ENCODE measurements at regions not wholly inside any gene's neighbourhood (a gene's known extent, or its start where the extent isn't known, plus 50 kb on each side); places are given as distances from the start of the nearest gene placed in this dataset.

DNA sequence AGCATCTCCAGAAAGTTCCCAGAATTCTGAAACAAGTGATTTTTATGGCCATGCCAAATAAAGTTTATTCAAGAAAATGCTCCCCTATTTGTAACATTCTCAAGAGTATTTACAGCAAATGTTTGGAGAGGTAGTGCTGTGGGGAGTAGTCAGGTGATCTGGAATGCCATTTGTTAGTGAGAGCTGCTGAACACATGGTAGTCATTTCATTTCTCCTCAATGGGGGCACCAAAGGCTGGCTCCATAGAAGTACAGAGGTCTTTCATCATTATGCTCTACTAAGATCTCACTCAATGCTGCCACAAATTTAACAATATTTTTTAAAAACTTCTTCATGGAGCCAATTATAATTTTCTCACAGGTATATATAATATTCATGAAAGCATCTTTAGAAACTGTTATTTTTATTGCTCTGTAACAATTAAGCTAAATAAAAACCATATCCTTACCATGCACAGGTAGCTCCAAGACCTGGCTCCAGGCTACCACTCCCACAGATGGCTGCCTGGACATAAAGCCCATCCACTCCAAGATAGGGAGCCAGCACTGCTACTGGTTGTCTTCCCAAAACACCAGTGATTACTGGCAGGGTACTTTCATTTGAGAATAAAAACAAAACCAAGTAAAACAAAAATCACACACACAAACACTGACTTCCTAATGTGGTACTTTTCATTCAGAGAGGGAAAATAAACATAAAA is 200.8 kb downstream of the PLK2 start:
- DNase-seq (ENCODE audit: low read depth, low spot score) = no peak

DNA sequence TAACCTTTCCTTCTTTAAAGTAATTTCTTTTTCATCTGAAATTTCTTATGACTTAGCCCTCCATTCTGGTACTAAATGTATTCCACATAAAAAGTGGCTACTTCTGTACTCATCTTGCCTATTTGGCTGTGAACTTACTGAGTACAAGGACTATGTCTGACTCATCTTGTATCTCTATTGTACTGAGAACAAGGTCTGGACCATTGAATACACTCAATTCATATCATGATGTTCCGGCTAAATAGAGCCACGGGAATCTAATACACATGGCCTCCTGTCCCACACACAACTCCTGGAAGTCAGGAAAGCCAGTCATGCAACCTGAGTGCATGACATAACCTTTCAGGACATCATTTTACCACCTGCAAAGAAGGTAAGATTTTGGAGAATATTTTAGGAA is 203.9 kb downstream of the PLK2 start:
- DNase-seq (ENCODE audit: low read depth, low spot score) = no peak

DNA sequence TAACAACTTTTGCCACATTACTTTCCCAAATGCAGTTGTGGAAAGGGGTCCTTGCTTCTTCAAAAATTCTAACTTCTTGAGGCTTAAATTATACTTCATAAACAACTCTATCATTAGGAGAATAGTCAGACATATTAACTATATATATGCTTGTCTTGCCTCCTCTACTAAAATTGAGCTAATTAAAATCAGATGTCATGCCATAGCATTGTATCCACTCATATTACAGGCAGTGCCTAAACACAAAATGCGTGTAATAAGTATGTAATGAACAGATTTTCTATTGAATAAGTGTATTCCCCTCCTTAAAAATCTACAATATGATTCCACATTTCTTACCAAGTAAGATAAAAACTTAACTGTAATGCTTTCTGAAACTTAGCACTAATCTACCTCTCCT is 204.5 kb downstream of the PLK2 start:
- no peak for DNase-seq (ENCODE audit: low read depth, low spot score)

DNA sequence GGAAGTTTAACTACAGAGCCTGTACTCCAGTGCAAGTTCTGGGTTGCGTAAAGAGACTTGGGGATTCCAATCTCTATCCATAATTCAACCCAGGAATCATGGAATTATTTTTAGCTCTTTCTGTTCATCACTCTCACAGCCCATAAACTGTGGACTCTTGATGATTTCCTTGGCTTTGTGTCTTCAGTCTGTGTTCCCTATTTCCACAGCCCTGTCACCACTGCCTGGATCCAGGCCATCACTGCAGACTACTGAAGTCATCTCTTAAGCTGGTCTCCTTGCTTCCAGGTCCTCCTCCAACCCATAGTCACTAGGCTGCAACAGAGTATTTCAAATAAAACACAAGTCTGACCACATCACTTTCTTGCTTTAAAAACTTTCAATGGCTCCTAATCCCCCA is 211.7 kb downstream of the PLK2 start:
- no peak for DNase-seq (ENCODE audit: low read depth, low spot score)

DNA sequence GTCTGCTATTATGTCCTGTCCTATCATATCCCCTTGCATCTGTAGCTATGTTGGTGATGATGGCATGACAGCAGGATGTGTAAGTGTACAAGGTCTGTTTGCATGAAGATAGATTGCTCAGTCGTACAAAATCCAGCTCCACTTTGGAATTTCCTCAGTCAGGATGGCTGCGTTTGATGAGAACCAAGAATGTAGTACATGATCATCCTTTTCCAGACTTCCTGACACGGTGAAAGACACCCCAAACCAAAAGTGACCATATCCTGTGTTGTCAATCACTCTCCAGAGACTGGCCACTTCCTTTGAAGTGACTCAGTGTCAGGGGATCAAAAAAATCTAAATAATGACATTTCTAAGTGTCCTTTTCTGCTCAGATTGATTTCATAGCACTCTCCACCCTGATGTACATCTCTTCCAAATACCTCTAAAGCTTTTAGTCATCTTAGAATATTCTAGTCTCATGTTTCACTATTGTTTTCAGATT is 213.4 kb downstream of the PLK2 start:
- DNase-seq (ENCODE audit: low read depth, low spot score) = no peak

DNA sequence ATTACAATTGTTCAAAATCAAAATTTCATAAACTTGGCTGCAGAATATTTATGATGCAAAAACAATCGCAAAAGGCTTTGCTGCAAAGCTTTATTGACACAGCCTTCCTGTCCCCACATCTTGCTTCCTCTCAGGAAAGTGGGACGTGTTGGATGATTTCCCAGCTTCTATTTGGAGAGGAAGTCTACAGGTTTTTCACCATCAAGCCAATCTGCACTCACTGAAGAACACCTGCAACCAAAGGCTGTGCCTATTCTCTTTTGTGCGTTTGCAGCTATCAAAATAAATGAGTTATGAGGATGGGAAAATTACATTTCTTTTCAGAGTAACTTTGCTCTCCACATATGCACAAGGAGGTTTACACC is 214.4 kb downstream of the PLK2 start:
- no peak for DNase-seq (ENCODE audit: low read depth, low spot score)

DNA sequence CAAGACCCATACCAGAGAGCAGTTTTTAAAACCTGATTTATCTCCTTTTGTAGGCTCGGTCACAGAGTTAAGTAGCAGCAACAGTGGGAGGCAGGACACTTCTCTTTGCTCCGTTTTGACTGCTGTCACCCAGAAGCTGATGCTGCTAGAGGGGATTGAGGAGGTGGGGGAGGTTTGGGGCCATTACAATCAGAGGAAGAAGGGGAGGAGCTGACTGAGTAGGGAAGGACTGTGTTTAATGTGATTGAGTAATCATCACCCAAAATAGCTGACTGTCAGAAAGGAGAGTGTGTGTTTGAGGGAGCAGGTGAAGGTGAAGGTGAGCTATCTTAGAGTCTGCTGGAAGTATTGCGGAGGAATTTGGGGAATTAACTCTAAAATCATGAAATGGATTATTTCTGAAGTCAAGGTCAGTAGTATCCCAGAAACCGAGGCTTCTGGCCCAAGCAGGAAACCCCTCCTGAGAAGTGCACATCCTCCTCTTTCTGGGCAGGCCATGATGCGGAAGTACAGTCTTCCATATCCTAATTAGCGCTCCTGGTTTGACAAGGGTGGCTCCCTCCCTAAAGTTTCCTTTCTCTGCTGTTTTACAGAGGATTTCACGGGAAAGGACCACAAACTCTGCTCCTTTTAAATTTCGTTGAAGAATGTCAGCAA is 214.9 kb downstream of the PLK2 start:
- DNase-seq (ENCODE audit: low read depth, low spot score) = no peak

DNA sequence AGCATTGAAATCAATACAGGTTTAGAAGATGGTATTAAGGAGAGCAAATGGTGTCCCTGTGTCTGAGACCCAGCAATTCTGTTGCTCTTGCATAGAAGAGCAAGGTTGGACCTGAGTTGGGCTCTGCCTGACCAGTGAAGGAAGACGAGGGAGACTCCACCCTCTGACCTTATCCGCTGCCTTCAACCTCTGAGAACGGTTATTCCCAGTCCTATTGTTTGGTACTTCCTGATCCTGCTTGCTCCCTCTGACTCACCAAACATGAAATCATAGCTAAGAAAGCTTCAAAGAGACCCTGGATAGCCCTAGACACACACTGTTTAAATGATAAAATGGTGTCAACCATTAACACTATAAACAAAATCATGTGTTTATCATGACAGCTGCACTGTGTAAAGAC is 218.5 kb downstream of the PLK2 start:
- DNase-seq (ENCODE audit: low read depth, low spot score) = no peak

DNA sequence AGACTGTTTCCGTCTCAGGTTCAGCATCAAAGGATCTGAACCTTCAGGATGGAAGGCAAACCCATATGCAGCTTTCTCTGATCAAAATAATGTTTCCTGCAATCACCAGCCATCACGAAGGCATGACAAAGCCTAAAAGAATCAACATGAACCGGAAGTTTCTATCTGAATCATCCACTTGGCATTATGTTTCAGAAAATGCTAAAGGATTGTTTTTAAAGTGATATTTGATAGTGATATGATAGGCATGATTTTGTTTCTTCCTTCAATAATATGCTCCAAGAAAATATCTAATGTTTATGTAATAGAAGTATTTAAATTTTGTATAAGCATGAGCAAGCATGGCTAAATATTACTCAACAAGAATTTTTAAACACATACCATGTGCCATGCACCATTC is 219.6 kb downstream of the PLK2 start:
- DNase-seq (ENCODE audit: low read depth, low spot score) = no peak

DNA sequence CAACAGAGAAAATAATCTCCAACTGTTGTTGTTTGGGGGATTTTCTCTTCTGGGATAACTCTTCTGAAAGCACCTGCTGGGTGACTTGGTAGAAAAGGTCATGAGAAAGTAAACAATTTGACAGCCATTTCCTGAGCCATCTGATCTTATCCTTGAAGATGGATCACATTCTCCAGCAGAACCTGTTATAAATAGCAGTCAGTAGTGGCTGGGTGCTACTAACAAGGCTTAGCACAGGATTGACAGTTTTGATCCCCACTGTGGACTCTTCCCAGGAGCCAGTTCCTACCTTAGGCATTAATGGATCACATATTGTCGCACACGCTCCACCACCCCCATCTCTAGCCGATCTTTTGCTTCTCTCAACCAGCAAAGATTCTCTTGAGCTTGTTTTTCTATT is 220.2 kb downstream of the PLK2 start:
- DNase-seq (ENCODE audit: low read depth, low spot score) = no peak

DNA sequence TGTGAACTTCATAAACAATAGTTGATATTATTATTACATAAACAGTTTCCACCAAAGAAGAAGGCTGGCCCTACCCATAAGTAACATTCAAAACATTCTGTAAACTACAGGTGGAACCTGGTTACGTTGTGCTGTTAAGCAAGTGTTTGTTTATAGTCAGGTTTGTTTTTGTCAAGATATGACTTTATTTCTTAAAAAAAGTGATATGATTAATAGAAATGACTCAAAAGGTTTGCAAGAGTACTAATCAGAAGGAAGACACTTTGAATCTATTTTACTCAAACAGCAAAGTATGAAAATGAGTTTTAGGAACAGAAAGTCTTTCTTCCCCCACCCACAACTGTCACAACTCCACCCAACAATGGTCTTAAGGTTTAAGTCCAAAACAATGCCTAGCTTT is 220.8 kb downstream of the PLK2 start:
- DNase-seq (ENCODE audit: low read depth, low spot score) = no peak

DNA sequence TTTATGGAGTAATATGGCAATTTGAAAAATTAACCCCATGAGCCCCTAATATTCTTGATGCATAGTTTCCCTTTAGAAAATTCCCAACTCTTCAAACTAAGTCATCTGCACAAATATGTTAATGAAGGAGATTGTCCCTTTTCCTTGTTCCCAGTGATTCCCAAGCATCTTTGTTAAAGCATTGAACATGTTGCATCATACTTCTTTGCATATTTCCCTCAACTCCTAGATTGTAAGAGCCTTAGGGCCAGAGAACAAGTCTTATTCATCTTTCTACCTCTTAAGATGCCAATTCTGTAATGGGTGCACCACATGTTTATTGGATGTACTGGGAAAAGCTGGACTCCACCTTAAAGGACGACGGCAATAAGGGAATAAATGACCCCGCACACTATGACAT is 223.4 kb downstream of the PLK2 start:
- no peak for DNase-seq (ENCODE audit: low read depth, low spot score)

DNA sequence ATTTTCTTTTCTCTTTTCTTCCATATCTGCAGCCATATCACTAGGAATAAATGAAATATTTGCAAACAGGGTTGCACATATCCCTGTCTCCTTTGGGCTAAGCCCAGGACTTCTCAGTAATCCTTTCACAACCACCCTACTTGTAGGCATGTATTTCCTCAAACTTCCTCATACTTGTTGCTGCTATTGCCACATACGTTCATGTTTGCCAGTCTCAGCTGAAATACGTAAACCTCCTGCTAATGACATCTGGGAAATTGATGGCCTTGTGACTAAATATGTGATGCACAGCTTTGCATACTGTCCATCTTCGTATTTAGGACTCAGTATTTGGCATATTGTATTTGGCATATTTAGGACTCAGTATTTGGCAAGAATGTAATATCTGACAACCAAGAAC is 224.6 kb downstream of the PLK2 start:
- DNase-seq (ENCODE audit: low read depth, low spot score) = no peak

DNA sequence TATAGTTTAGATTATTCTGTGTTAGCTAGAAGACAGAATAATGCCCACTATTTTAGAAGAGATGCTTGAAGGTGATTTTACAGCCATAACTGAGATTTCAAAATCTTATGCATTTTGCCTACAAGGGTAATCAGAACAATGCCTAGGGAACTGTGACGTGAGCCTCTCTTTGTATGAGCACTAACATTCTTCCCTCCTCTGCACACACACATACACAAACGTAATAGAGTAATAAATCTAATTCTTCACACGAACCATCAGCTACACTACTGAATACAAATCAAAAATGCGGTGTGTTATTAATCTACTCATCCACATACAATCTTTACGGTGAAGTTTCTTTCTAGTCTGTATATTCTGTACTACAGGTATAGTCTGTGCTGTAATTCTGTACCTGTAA is 227.8 kb downstream of the PLK2 start:
- no peak for DNase-seq (ENCODE audit: low read depth, low spot score)

DNA sequence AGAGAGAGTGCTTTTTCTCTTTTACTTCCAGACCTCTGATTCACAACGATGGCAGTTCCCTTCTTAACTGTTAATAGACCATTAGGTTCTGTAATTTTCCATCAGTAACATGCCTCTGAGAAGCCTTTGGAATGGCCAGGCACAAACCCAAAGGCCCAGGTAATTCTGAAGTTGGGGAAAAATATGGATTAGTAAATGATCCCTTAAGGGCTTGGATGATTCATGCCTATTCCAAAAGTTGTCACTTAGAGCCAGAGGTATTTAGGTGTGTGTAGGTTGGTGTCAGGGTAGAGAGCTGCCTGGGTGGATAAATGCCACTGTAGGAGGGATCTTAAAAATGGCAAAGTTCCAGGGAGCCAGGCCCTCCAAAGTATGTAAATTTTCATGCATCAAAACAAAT is 228.8 kb downstream of the PLK2 start:
- DNase-seq (ENCODE audit: low read depth, low spot score) = no peak

DNA sequence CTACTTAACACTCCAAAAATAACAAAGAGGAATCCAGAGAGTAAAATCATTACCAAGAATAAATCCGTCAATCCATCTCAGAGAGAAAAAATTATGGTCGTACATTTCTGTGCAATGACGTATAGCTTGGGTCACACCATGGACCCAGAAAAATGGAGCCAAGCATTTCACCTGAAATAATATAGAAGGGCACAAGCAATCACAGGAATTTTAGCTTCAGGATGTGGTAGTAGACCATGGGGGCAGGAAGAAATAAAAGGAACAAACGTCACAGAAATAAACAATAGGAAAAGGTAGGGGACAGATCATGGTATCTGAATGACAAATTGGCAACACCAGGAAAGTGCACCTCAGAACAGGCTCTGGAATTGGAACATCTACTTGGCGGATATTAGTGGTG is 231.0 kb downstream of the PLK2 start:
- no peak for DNase-seq (ENCODE audit: low read depth, low spot score)

DNA sequence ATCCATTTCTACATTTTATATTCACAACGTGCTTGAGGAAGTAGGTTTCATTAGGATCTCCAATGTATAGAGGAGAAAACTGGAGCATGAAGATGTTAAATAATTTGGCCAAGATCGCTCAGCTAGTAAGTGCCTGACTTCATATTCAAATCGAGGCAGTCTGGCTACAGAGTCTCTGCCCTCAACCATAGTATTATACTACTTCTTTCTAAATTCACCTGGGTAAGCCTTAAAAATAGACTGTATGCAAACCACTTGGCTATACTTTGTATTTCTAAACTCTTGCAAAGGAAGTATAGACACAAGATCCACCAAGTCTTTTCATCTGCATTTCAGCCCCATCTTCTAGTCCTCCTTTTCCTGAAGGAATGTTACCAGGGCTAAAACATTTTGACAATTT is 232.0 kb downstream of the PLK2 start:
- no peak for DNase-seq (ENCODE audit: low read depth, low spot score)

DNA sequence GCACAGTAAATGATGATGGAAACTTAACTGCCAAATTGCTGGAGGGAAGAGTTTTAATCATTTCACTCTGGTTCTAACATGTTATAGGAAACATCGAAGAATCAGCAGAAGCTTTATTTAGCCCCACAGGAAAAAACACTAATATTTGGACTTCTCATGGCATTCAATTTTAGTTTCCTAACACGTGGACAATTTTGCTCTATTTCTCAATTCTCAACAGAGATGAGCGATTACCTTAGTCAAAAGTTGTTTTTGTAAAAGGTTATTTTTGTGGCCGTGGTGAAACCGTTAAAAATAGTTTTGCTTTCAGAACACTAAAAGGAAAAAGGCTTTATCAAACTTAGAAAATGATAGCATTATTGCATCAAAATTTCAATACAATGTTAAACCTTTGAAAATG is 235.2 kb downstream of the PLK2 start:
- DNase-seq (ENCODE audit: low read depth, low spot score) = no peak

DNA sequence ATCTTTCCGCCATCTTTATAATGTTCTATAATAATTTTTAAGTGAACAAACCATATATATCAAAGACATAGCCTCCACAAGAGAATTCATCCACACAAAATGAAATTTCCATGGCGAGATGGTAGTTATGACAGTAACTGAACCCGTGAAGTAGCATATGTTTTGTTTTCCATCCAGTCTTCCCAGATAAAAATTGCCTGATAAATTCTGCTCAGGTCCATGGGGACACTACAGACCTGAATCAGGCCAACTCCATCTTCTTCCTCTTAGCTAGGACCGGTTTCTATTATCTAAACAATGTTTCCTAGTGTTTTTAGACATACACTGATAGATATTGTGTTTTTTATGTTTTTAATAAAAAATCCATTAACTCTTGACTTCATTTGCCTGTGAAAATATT is 235.7 kb downstream of the PLK2 start:
- no peak for DNase-seq (ENCODE audit: low read depth, low spot score)

DNA sequence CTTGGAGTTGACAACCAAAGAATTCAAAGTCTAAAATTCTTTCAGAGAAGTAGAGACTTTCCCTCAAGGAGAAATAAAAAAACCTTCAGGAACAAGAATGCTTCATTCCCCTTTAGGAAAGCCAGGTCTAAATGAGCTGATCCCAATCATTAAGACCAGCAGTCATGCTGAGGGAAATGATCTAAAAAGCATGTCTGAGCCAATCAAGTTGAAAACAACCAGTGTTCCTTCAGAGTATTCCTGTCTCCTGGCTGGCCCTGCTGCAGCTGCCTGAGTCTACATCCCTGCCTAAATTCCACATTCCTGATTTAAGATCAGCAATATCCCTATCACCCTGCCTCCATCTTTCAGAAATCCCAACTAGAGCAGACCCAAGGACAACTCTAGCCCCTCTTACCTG is 244.5 kb downstream of the PLK2 start:
- no peak for DNase-seq (ENCODE audit: low read depth, low spot score)

DNA sequence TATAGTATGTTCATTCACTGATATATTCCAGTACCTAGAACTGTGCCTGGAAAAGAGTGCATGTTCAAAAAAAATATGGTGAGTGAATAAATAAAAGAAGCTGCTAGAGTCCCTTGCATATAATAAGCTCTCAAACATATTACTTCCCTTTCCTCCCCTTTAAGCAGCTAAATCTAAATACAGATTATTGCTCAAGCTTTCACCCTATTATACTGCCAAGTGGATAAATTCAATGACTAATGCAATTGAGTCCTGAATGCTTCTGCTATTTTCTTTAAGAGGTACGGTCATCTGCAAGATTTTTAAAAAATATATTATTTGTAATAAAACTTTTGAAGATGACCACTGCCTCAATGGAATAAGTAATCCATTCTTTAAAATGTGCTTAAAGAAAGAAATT is 248.4 kb downstream of the PLK2 start:
- no peak for DNase-seq (ENCODE audit: low read depth, low spot score)

DNA sequence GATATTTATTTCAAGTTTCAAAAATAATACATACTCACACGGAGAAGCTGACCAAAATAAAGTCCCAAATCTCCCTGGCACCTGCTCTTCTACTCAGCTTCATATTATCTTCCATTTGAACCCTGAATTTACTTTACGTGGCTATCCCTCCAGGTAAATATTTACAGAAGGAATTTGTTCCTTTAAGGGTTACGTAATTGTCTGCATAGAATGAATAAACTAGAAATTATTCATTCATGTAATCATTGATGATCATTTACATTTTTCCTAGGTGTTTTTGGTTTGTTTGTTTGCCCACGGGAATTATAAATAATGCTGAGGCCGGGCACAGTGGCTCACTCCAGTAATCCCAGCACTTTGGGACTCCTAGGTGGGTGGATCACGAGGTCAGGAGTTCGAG is 251.2 kb downstream of the PLK2 start:
- DNase-seq (ENCODE audit: low read depth, low spot score) = no peak

DNA sequence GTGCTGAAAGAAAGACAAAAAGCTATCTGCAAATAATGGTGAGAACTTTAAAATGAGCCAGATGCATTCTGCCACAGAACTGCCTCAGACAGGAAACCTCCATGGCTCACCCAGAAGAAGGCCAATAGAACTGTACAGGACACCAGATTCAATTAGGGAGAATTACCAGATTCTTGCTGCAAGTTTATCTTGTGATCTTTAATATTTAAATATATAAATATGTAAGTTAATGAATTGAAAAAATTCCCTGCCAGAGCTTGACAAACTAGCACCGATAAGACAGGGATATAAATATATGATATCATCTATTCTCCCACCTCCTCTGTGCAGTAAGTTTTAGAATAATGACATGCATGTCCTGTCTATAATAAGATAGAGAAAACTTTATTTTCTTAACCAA is 252.8 kb downstream of the PLK2 start:
- no peak for DNase-seq (ENCODE audit: low read depth, low spot score)

DNA sequence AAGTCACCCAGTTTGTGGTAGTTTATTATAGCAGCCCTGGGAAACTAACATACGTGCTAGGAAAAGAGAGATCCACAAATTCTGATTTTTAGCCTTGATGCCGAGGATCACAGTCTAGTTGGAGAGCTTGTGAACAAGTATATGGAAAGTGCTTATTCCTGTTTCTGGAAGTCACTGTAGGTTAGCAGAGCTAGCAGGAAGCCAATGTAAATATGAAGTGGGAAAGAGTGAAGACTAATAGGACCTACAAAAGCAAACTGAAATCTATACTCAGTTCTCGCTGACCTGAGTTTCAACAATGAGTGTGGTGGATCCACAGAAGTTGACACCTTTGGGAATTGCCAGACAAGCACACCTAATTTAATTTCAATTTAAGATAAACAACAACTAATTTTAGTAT is 254.9 kb downstream of the PLK2 start:
- no peak for DNase-seq (ENCODE audit: low read depth, low spot score)

Data from smooth muscle cell of the brain vasculature (primary cell).